ENCODE measurements at regions not wholly inside any gene's neighbourhood (a gene's known extent, or its start where the extent isn't known, plus 50 kb on each side); places are given as distances from the start of the nearest gene placed in this dataset.

GRCh38 chr14:86057018-86057667 lies 527.2 kb downstream of the FLRT2 start:
- DNase-seq (ENCODE audit: low read depth) = peak; percentile 42
- H3K4me3 ChIP-seq (ENCODE audit: low read depth, low read length) = no peak overlapping the region
- TF ChIP-seq POLR2A (IDR thresholded peaks at IDR 0.05; ENCODE audit: extremely low read depth, insufficient read length) = no peak
- TF ChIP-seq CTCF (IDR thresholded peaks at IDR 0.05; ENCODE audit: low read depth, low read length) = peak; percentile 58

- DNase-seq (ENCODE audit: low read depth) = peak; percentile 7
- H3K4me3 ChIP-seq (ENCODE audit: low read depth, low read length) = no peak overlapping the region
- TF ChIP-seq MAX (IDR thresholded peaks at IDR 0.05; ENCODE audit: low read depth, low read length) (no peak), CTCF (IDR thresholded peaks at IDR 0.05; ENCODE audit: low read depth, low read length) (no peak), POLR2A (IDR thresholded peaks at IDR 0.05; ENCODE audit: extremely low read depth, insufficient read length) (no peak), MYC (IDR thresholded peaks at IDR 0.05; ENCODE audit: low read depth, low read length) (no peak)
These were observed 525.6 kb downstream of the FLRT2 start for GRCh38 chr14:86055512-86056075.

GRCh38 chr14:86052868-86053267 lies 522.9 kb downstream of the FLRT2 start:
- H3K4me3 ChIP-seq (ENCODE audit: low read depth, low read length) = no peak overlapping the region
- TF ChIP-seq POLR2A (IDR thresholded peaks at IDR 0.05; ENCODE audit: extremely low read depth, insufficient read length) (no peak), MYC (IDR thresholded peaks at IDR 0.05; ENCODE audit: low read depth, low read length) (no peak)
- no peak for DNase-seq (ENCODE audit: low read depth)

- H3K4me3 ChIP-seq (ENCODE audit: low read depth, low read length) = no peak overlapping the region
- TF ChIP-seq CTCF (IDR thresholded peaks at IDR 0.05; ENCODE audit: low read depth, low read length) (no peak), MYC (IDR thresholded peaks at IDR 0.05; ENCODE audit: low read depth, low read length) (no peak), POLR2A (IDR thresholded peaks at IDR 0.05; ENCODE audit: extremely low read depth, insufficient read length) (no peak), MAX (IDR thresholded peaks at IDR 0.05; ENCODE audit: low read depth, low read length) (no peak)
- no peak for DNase-seq (ENCODE audit: low read depth)
These were observed 520.8 kb downstream of the FLRT2 start for GRCh38 chr14:86050757-86051156.

GRCh38 chr14:86050072-86050683 lies 520.2 kb downstream of the FLRT2 start:
- no peak overlapping the region for H3K4me3 ChIP-seq (ENCODE audit: low read depth, low read length)
- TF ChIP-seq MYC (IDR thresholded peaks at IDR 0.05; ENCODE audit: low read depth, low read length) = no peak
- TF ChIP-seq CTCF (IDR thresholded peaks at IDR 0.05; ENCODE audit: low read depth, low read length) = no peak
- TF ChIP-seq MAX (IDR thresholded peaks at IDR 0.05; ENCODE audit: low read depth, low read length) = no peak
- TF ChIP-seq POLR2A (IDR thresholded peaks at IDR 0.05; ENCODE audit: extremely low read depth, insufficient read length) = no peak
- no peak for DNase-seq (ENCODE audit: low read depth)

- no peak for DNase-seq (ENCODE audit: low read depth)
- TF ChIP-seq MYC (IDR thresholded peaks at IDR 0.05; ENCODE audit: low read depth, low read length) (no peak), MAX (IDR thresholded peaks at IDR 0.05; ENCODE audit: low read depth, low read length) (no peak), CTCF (IDR thresholded peaks at IDR 0.05; ENCODE audit: low read depth, low read length) (no peak), POLR2A (IDR thresholded peaks at IDR 0.05; ENCODE audit: extremely low read depth, insufficient read length) (no peak)
- no peak overlapping the region for H3K4me3 ChIP-seq (ENCODE audit: low read depth, low read length)
These were observed 509.2 kb downstream of the FLRT2 start for GRCh38 chr14:86039176-86039575.

Data from NB4 (cell line).